ENCODE measurements at regions not wholly inside any gene's neighbourhood (a gene's known extent, or its start where the extent isn't known, plus 50 kb on each side); places are given as distances from the start of the nearest gene placed in this dataset.

GRCh38 chr18:41753826-41754225 lies 201.2 kb upstream of the PIK3C3 start:
- H3K9me3 ChIP-seq (ENCODE audit: insufficient read depth in 2 of 2, low read depth in 1 of 2, low read length in 1 of 2): no peaks in the 10 kb centered on the region
- no peak overlapping the region for H3K4me2 ChIP-seq (ENCODE audit: insufficient read depth in 1 of 2, low read depth in 2 of 2, low read length in 2 of 2)
- no peak overlapping the region for H3K4me3 ChIP-seq (ENCODE audit: extremely low read depth in 1 of 4, insufficient read depth in 2 of 4, low read depth in 3 of 4, low read length in 4 of 4)
- no peak overlapping the region for H3K27ac ChIP-seq (ENCODE audit: low read depth, low read length)
- no peak overlapping the region for H4K5ac ChIP-seq (ENCODE audit: insufficient read length, low read depth, low read length)
- no peak for DNase-seq (ENCODE audit: low read depth in 1 of 2, low spot score in 2 of 2)
- no peaks in the 10 kb centered on the region for H3K36me3 ChIP-seq (ENCODE audit: control insufficient read depth in 2 of 4, insufficient read depth in 4 of 4, low read length in 3 of 4)
- H3K79me2 ChIP-seq (ENCODE audit: control insufficient read depth in 1 of 2, insufficient read depth in 2 of 2, low read length in 2 of 2): no peaks in the 10 kb centered on the region
- no peak overlapping the region for H2AK5ac ChIP-seq (ENCODE audit: low read depth, low read length)
- H2AFZ ChIP-seq (ENCODE audit: low read length): no peak overlapping the region
- no peak overlapping the region for H3K23ac ChIP-seq (ENCODE audit: insufficient read length)
- no peak overlapping the region for H2BK12ac ChIP-seq (ENCODE audit: low read depth, low read length)
- peaks cover 0 to 4% (median 0%) of the 10 kb centered on the region in 4 experiments; a peak in 1 of 7 replicates for H3K4me1 ChIP-seq (replicated peaks in 1 of 4; ENCODE audit: control insufficient read depth in 3 of 4, insufficient read depth in 4 of 4, low read length in 3 of 4)
- H4K20me1 ChIP-seq (replicated peaks in 1 of 2; ENCODE audit: control insufficient read depth in 1 of 2, insufficient read depth in 2 of 2, low read length in 2 of 2): no peaks in the 10 kb centered on the region
- WGBS, 2 experiments (ENCODE audit: extremely low coverage in 1 of 2, insufficient coverage in 1 of 2, insufficient read length in 1 of 2, insufficient replicate concordance in 2 of 2, low coverage in 1 of 2, low lambda C conversion rate in 2 of 2, missing lambda C conversion rate in 1 of 2): 92% methylated on average over 2 of the region's 2 CpGs; no CpG with 5 or more reads in 1 of the 2 experiments
- ChIA-PET POLR2A (ENCODE audit: partially characterized antibody) (no interaction called here), CTCF (ENCODE audit: partially characterized antibody) (interaction anchor here (0.6 to 1.9 kb wide), 4 partner anchors 8 to 1661 kb away, joined by 3 to 6 read pairs (median 4); no protein-coding TSS in a partner anchor)
- no peak overlapping the region for H2BK120ac ChIP-seq (replicated peaks; ENCODE audit: low read depth, low read length)
- no peak overlapping the region for H2BK20ac ChIP-seq (ENCODE audit: low read length)
- H3K4ac ChIP-seq (replicated peaks; ENCODE audit: insufficient read length, low read depth, low read length): no peak overlapping the region
- H4K91ac ChIP-seq (replicated peaks; ENCODE audit: insufficient read length, low read length): no peak overlapping the region
- no peak overlapping the region for H3K14ac ChIP-seq (ENCODE audit: insufficient read length)
- no peak overlapping the region for H3K9ac ChIP-seq (replicated peaks in 1 of 4; ENCODE audit: extremely low read depth in 1 of 4, low read depth in 3 of 4, low read length in 3 of 4)
- no peak for FAIRE-seq
- no peak overlapping the region for H3K56ac ChIP-seq (replicated peaks; ENCODE audit: insufficient read length, low read depth, low read length)
- no peak overlapping the region for H2BK15ac ChIP-seq (ENCODE audit: low read length)
- H3K79me1 ChIP-seq (ENCODE audit: low read depth, low read length): no peaks in the 10 kb centered on the region
- H4K8ac ChIP-seq (ENCODE audit: extremely low read depth, insufficient read depth, low read length): no peak overlapping the region
- no peak overlapping the region for H2BK5ac ChIP-seq (ENCODE audit: low read depth, low read length)
- no peak overlapping the region for H3K18ac ChIP-seq (ENCODE audit: extremely low read depth, low read length)
- H3K27me3 ChIP-seq (replicated peaks in 1 of 4; ENCODE audit: control insufficient read depth in 3 of 4, extremely low read depth in 1 of 4, insufficient read depth in 3 of 4, low read length in 3 of 4): no peaks in the 10 kb centered on the region
- no peaks in the 10 kb centered on the region for H3K23me2 ChIP-seq (ENCODE audit: low read depth, low read length)
- no peak for TF ChIP-seq CTCF (IDR thresholded peaks at IDR 0.05; ENCODE audit: control extremely low read depth in 1 of 3, insufficient read depth in 1 of 3, low read depth in 1 of 3, low read length in 3 of 3)
- no peak for TF ChIP-seq TAF7 (optimal IDR thresholded peaks at IDR 0.05; ENCODE audit: borderline replicate concordance, low read depth, low read length)
- no peak for TF ChIP-seq SP2 (IDR thresholded peaks at IDR 0.05; ENCODE audit: low read length)
- TF ChIP-seq RXRA (IDR thresholded peaks at IDR 0.05; ENCODE audit: insufficient read depth, low read depth, low read length): no peak
- no peak for TF ChIP-seq SAP30 (IDR thresholded peaks at IDR 0.05; ENCODE audit: insufficient read depth, insufficient replicate concordance, low read length)
- TF ChIP-seq POU5F1 (IDR thresholded peaks at IDR 0.05; ENCODE audit: low read depth, low read length): no peak
- no peak for TF ChIP-seq FOSL1 (IDR thresholded peaks at IDR 0.05; ENCODE audit: insufficient read depth, low read depth, low read length)

Data from H1 (cell line).